GM12878 (cell line): ENCODE measurements at regions not wholly inside any gene's neighbourhood (a gene's known extent, or its start where the extent isn't known, plus 50 kb on each side); places are given as distances from the start of the nearest gene placed in this dataset.

Experiments used
- CHD2 ChIP-seq: IDR thresholded peaks from 2 replicates; pipeline ENCODE4 v1.6.1; 2011; ENCODE audit warnings: low read depth, low read length, improper control_type of control experiment, borderline replicate concordance
- EP300 ChIP-seq, 2 experiments: fragments of 150-350 bp in 1 of 2; IDR thresholded peaks; 2 replicates each; pipeline ENCODE4 v1.6.1; 2011 to 2012; ENCODE audit warnings: low read depth in 2 of 2, low read length in 2 of 2, borderline replicate concordance in 1 of 2, improper control_type of control experiment in 1 of 2, inconsistent platforms in 1 of 2; ENCODE audit not compliant: control insufficient read depth in 1 of 2
- EZH2 ChIP-seq: IDR thresholded peaks from 2 replicates; pipeline ENCODE4 v1.6.1; 2012; ENCODE audit warnings: low read depth, mild to moderate bottlenecking, control low read depth, inconsistent platforms, low read length, borderline replicate concordance; ENCODE audit not compliant: control insufficient read depth
- POLR2AphosphoS5 ChIP-seq: IDR thresholded peaks from 2 replicates; pipeline ENCODE4 v1.6.1; 2011; ENCODE audit warnings: mild to moderate bottlenecking, low read length, inconsistent platforms
- RBBP5 ChIP-seq: fragments of 200-600 bp; sonication (generic); conservative IDR thresholded peaks from 2 replicates; pipeline ENCODE4 v1.6.1; 2016
- TAF1 ChIP-seq: IDR thresholded peaks from 2 replicates; pipeline ENCODE4 v1.6.1; 2011; ENCODE audit warnings: mild to moderate bottlenecking, low read depth, low read length, borderline replicate concordance
- TF ChIP-seq, protein P1 (sequence below): fragments of 450-650 bp; formaldehyde crosslinking; IDR thresholded peaks from 2 replicates; pipeline ENCODE4 v1.4.0; 2022; ENCODE audit warnings: mild to moderate bottlenecking, moderate library complexity
- TF ChIP-seq, protein P2 (sequence below): fragments of 450-650 bp; formaldehyde crosslinking; IDR thresholded peaks from 2 replicates; pipeline ENCODE4 v1.5.0; 2022; ENCODE audit warnings: mild to moderate bottlenecking, missing genetic modification characterization
- TF ChIP-seq, protein P3 (sequence below), 3 experiments: IDR thresholded peaks in 2 of 3; conservative IDR thresholded peaks in 1 of 3; 2 replicates each; pipeline ENCODE4 v1.5.1; 2011; ENCODE audit warnings: low read depth in 3 of 3, low read length in 3 of 3, mild to moderate bottlenecking in 3 of 3, control low read depth in 2 of 3, moderate library complexity in 2 of 3, inconsistent platforms in 1 of 3, mixed read lengths in 1 of 3; ENCODE audit not compliant: control insufficient read depth in 2 of 3, insufficient read depth in 1 of 3; ENCODE audit errors: extremely low read depth in 1 of 3

GRCh38 chr19:30795727-30796126, 423.5 kb downstream of the ZNF536 start:
- no peak for TF ChIP-seq CHD2
- TF ChIP-seq EZH2: no peak
- no peak for TF ChIP-seq POLR2AphosphoS5
- TF ChIP-seq, protein P1, sequence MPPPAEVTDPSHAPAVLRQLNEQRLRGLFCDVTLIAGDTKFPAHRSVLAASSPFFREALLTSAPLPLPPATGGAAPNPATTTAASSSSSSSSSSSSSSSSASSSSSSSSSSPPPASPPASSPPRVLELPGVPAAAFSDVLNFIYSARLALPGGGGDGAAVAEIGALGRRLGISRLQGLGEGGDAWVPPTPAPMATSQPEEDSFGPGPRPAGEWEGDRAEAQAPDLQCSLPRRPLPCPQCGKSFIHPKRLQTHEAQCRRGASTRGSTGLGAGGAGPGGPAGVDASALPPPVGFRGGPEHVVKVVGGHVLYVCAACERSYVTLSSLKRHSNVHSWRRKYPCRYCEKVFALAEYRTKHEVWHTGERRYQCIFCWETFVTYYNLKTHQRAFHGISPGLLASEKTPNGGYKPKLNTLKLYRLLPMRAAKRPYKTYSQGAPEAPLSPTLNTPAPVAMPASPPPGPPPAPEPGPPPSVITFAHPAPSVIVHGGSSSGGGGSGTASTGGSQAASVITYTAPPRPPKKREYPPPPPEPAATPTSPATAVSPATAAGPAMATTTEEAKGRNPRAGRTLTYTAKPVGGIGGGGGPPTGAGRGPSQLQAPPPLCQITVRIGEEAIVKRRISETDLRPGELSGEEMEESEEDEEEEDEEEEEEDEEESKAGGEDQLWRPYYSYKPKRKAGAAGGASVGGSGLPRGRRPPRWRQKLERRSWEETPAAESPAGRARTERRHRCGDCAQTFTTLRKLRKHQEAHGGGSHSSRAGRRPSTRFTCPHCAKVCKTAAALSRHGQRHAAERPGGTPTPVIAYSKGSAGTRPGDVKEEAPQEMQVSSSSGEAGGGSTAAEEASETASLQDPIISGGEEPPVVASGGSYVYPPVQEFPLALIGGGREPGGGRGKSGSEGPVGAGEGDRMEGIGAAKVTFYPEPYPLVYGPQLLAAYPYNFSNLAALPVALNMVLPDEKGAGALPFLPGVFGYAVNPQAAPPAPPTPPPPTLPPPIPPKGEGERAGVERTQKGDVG (CRISPR knock-in tag): no peak
- TF ChIP-seq EP300 (IDR thresholded peaks at IDR 0.05; ENCODE audit: borderline replicate concordance in 1 of 2, control insufficient read depth in 1 of 2, low read depth in 2 of 2, low read length in 2 of 2): no peak
- TF ChIP-seq, protein P2, sequence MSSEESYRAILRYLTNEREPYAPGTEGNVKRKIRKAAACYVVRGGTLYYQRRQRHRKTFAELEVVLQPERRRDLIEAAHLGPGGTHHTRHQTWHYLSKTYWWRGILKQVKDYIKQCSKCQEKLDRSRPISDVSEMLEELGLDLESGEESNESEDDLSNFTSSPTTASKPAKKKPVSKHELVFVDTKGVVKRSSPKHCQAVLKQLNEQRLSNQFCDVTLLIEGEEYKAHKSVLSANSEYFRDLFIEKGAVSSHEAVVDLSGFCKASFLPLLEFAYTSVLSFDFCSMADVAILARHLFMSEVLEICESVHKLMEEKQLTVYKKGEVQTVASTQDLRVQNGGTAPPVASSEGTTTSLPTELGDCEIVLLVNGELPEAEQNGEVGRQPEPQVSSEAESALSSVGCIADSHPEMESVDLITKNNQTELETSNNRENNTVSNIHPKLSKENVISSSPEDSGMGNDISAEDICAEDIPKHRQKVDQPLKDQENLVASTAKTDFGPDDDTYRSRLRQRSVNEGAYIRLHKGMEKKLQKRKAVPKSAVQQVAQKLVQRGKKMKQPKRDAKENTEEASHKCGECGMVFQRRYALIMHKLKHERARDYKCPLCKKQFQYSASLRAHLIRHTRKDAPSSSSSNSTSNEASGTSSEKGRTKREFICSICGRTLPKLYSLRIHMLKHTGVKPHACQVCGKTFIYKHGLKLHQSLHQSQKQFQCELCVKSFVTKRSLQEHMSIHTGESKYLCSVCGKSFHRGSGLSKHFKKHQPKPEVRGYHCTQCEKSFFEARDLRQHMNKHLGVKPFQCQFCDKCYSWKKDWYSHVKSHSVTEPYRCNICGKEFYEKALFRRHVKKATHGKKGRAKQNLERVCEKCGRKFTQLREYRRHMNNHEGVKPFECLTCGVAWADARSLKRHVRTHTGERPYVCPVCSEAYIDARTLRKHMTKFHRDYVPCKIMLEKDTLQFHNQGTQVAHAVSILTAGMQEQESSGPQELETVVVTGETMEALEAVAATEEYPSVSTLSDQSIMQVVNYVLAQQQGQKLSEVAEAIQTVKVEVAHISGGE (CRISPR knock-in tag): no peak
- no peak for TF ChIP-seq TAF1
- TF ChIP-seq, protein P3, sequence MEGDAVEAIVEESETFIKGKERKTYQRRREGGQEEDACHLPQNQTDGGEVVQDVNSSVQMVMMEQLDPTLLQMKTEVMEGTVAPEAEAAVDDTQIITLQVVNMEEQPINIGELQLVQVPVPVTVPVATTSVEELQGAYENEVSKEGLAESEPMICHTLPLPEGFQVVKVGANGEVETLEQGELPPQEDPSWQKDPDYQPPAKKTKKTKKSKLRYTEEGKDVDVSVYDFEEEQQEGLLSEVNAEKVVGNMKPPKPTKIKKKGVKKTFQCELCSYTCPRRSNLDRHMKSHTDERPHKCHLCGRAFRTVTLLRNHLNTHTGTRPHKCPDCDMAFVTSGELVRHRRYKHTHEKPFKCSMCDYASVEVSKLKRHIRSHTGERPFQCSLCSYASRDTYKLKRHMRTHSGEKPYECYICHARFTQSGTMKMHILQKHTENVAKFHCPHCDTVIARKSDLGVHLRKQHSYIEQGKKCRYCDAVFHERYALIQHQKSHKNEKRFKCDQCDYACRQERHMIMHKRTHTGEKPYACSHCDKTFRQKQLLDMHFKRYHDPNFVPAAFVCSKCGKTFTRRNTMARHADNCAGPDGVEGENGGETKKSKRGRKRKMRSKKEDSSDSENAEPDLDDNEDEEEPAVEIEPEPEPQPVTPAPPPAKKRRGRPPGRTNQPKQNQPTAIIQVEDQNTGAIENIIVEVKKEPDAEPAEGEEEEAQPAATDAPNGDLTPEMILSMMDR (IDR thresholded peaks at IDR 0.05 in 2 of 3, conservative IDR thresholded peaks at IDR 0.05 in 1 of 3; ENCODE audit: control insufficient read depth in 2 of 3, extremely low read depth in 1 of 3, insufficient read depth in 1 of 3, low read depth in 3 of 3, low read length in 3 of 3): no peak
- no peak for TF ChIP-seq RBBP5
